Fibroblast of peridontal ligament (primary cell): ENCODE measurements at regions not wholly inside any gene's neighbourhood (a gene's known extent, or its start where the extent isn't known, plus 50 kb on each side); places are given as distances from the start of the nearest gene placed in this dataset.
A peak's percentile ranks its signal among the peaks of the same experiment; 100 is the strongest.

Experiments used
- DNase-seq: peaks from one replicate; pipeline ENCODE4 v3.0.0-alpha.2; 2010; ENCODE audit errors: extremely low read depth

- peak; percentile 88 for DNase-seq
Measured at GRCh38 chr13:76795701-76796695, 90.2 kb downstream of the KCTD12 start.

DNA sequence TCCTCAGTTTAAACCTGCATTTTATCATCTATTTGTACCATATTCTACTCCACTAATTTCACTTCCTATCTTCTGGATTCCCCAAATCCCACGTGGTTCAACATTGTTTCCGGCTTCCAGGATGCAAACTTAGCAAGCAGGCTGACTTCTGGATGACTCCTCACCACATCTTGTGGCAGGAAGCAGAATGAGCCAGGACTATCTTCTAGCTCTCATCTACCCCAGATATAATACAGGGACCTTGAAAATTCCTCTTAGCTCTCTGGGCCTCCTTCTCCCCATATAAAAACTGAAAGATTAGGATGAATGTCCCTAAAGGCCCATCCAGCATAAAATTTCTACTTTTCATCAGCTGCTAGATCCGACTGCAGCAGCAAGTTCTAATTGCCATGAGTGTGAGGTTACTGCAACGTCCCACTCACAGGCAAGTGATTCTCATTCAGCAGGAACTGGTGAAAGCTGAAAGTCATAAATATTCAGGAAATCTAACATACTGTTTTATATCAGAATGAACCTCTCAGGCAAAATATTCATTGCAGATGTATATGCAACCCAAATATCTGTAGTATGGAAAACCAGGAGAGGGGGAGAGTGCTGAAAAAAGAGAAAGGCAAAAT, 93.4 kb downstream of the KCTD12 start:
- peak; percentile 74 for DNase-seq

- DNase-seq, result no peak
Measured at GRCh38 chr13:76790980-76791819, 95.0 kb downstream of the KCTD12 start.

DNA sequence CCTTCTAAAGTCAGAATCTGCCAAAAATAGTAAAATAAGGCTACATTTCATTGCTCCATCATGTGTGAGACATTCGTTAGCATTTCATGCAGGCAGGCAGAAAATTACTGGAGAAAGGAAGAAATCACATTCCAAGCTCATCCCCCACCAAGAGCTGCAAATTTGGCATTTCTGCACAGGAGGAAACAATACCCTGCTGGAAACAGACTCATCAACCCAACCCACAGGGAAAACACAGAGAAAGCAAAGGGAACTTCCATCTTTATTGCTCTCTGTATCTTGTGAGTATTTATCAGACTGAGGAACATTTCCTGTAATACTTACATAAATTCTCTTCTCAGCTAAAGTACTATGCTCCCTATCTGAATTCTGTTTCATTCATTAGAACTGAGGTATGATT, 95.7 kb downstream of the KCTD12 start:
- DNase-seq, result peak; percentile 65

- DNase-seq, result no peak
Measured at GRCh38 chr13:76783798-76784197, 102.4 kb downstream of the KCTD12 start.

GRCh38 chr13:76778853-76779252, 107.4 kb downstream of the KCTD12 start:
- DNase-seq, result peak; percentile 72

DNA sequence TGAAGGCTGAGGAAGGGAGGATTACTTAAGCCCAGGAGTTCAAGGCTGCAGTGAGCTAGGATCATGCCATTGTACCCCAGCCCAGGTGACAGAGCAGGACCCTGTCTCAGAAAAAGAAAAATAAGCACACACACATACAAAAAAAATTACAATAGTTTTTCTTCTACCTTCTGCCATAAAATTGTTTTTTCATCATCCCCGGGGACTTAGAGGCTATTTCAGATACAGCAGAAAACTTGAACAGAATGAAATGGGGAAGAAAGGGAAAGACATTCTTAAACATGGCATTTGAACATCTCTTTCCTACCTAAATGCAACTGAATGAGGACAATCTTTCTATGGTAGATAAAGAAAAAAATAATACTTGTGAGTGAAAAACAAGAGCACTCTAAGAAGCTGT, 109.1 kb downstream of the KCTD12 start:
- DNase-seq, result no peak

DNA sequence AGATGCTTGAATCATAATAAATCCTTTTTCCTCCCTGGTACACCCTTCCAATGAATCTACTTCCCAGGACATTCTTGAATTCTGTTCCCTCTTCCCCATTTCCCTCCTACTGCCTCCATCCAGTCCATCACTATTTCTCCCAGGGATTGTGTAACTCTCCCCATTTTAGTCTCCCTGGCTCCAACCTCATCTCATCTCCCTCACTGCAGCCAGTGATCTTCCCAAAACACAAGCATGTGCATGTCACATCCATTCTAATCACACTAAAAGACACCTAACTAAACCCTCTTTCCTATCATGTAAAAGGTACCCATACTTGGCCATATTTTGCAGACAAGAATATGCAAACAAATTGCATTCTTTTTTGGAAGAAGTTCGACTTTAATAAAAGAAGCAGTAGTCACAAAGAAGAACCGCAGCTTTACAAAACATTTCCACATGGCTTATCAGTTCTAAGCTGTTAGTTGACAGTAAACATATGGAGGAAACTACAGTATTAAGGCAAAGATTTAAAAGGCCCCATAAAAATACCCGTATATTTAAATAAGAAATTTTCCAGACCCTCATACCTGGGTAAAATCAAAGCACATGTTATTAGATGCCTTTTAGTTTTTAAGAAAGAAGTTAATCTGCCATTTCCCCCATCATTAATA, 111.0 kb downstream of the KCTD12 start:
- no peak for DNase-seq

DNA sequence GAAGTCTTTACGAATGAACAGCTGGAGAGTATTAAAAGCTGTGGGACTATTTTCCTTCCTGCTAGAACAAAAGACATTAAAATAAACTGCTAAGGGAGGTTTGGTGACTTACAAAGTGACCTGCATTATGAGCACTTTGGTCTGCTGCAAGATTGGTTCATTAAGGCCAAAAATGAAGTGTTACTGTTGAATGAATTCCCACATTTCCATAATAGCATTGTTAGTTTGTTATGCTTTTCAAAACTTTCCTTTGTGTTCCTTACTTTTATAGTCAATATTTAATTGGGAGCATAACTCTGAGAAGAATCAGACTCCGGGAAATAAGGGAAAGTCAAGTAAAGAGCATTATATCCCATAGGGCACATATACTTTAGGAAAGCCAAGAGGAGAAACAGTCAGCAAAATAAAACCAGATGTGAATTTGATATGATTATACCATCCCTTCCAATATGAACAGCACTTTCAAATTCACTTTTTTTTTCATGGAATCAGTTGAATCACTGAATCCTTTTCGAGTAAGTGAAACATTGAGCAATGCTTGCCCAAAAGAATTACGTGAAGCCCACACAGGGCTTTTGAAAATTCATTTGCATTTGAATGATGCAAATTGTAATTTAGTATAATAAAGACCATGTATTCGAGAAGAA, 112.6 kb downstream of the KCTD12 start:
- DNase-seq, result peak; percentile 93

- DNase-seq, result no peak
Measured at GRCh38 chr13:76772241-76772640, 114.0 kb downstream of the KCTD12 start.

- DNase-seq, result peak; percentile 81
Measured at GRCh38 chr13:76769271-76769791, 116.9 kb downstream of the KCTD12 start.

DNA sequence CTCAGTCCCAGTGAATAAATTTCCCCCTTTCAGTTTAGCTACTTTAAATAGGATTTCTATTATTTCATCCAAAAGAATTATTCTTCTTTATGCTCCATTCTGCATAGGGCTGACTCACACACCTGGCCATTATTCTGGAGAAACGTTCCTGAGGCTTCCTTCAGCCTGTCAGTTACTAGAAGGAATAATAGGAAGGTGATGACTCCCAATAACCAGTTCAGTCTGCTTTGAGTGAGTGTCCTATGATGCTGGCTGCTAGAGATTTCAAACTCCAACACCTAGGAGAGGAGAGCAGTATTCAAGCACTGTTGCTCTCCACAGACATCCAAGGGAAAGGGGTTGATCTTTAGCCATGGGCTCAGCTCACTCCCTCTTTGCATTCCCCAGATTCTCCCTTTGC, 117.8 kb downstream of the KCTD12 start:
- DNase-seq, result no peak

- DNase-seq, result no peak
Measured at GRCh38 chr13:76764916-76765315, 121.3 kb downstream of the KCTD12 start.

DNA sequence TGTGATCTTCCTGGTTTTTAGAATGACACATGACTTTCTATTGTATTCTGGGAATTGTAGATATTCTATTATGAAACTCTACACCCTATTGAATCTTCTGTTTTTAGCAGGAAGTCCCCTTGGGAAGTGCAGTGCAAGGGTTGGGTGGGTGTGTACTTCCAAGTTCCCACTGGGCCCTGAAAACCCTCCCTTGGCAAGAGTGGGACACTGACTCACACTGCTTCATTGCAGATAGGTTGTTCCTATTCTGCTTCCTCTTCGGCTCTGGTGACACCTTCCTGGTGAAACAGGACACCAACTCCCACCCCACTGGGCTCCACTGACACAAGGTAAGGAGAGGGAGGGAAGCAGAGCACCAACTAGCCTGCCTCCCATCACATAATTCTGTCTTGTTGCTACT, 121.8 kb downstream of the KCTD12 start:
- peak; percentile 70 for DNase-seq

DNA sequence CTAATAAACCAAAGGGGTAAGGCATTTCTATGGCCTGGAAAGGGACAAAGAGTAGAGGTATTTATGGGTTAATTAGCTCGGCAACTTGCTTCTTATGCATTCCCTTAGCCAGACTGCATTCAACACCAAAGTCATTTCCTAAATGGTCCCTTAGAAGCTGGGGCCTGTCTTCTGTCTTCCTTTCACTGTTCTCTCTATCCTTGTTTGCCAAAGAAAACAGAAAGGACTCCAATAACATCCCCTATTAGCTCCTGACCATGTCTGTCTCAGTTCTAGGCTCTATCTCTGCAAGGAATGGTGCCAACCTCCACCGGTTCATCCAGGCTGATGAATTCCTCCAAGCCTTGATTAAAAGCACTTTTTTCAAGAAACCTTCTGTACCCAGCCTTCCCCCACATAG, 123.5 kb downstream of the KCTD12 start:
- no peak for DNase-seq

DNA sequence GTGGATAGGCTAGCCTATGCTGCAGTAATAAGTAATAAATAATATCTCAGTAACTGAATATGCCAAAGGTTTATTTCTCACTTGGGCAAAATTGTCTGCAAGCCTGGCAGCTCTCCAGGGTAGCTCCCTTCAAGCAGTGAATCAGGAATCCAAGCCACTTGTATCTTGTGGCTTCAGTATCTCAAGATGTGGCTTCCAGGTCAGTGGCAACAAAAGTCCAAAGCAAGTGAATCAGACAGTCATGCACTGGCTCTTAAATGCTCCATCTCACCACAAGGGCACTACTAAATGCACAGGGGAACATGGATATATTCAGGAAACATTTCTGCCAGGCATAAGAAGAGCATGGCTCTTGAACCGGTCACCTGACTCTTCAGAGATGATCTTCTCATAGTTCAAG, 126.3 kb downstream of the KCTD12 start:
- no peak for DNase-seq

DNA sequence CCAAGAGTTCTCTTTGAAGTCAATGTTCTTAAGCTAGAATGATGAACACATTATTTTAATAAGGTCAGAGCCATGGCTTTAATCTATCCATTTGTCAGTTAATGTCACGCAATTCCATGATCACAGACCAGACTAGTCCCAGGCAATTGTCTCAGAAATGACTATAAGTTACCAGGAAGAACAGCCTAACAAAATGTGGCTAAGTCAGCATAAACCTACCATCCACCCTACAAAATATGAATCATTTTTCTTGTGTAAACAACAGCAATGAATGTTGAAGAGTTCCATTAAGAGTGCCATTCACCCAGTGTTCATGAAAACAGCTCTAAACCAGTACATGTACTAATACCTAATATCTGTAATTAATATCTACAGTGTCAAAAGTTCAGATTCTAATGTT, 127.5 kb downstream of the KCTD12 start:
- no peak for DNase-seq

- no peak for DNase-seq
Measured at GRCh38 chr13:76758257-76758656, 127.9 kb downstream of the KCTD12 start.

GRCh38 chr13:76756451-76756850, 129.8 kb downstream of the KCTD12 start:
- no peak for DNase-seq

GRCh38 chr13:76754414-76754813, 131.8 kb downstream of the KCTD12 start:
- DNase-seq, result peak; percentile 33

DNA sequence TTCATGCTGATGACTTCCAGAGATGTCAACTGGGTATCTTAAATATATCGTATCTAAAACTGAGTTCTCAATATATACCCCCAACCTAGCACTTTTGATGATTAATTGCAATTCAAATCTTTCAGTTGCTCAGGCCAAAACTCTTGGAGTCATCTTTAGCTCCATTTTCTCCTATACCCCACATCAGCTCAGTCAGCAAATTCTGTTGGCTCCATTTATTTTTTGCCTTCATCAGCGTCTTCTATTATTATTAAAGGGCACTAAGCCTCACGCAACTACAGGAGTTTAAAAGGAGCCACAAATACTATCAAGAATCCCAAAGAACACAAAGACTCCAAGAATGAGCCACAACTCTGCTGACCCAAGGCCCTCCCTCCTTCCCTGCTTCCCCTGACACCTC, 134.9 kb downstream of the KCTD12 start:
- no peak for DNase-seq
